ENCODE measurements at regions not wholly inside any gene's neighbourhood (a gene's known extent, or its start where the extent isn't known, plus 50 kb on each side); places are given as distances from the start of the nearest gene placed in this dataset.
"Not testable (repeated sequence)": the region's sequence is repeated elsewhere in the genome, so short reads cannot be mapped to it uniquely, and the experiment has no call there.

DNA sequence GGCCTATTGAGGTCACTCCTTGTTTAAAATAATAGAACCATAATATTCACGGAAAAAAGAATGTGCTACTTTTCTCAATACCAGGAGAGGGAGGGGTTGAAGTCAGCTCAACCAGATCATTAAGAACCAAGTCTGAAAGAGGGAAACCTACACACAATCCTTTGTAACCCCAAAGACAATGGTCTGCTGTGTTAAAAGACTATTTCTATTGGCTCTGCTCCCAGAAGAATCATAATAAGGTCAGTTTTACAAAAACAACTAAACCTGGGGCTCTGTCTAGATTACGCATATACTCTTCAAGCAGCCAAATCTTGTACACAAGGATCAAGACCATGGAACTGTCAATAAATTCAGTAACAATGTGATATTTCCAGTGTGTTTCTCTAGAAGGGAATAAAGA, 177.2 kb upstream of the CRIM1 start:
- DNase-seq (ENCODE audit: insufficient read length) (no peak), FAIRE-seq (no peak)
- TF ChIP-seq POLR2A (IDR thresholded peaks at IDR 0.05; ENCODE audit: low read depth, low read length): no peak

DNA sequence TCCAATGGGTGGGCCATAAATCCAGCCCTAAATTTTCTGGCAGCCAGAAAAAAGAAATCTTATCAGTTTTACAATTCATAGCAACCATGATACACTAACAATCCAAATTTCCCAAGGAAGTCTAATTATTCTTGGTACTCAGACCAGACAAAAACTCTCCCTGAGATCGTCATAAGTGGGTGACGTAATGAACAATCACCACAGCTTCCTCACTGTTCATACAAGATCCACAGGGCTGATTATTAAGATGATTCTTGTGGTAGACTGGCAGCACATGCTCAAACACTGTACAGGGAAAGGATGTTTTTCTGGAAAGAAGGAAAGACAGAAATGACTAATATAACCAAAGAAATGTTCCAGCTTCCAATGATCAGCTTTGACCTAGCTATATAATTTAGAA, 178.3 kb upstream of the CRIM1 start:
- FAIRE-seq (no peak), DNase-seq (ENCODE audit: insufficient read length) (no peak)
- TF ChIP-seq POLR2A (IDR thresholded peaks at IDR 0.05; ENCODE audit: low read depth, low read length) (no peak), POLR2AphosphoS5 (IDR thresholded peaks at IDR 0.05; ENCODE audit: low read depth, low read length) (no peak), TAF1 (IDR thresholded peaks at IDR 0.05; ENCODE audit: borderline replicate concordance, low read depth, low read length) (no peak)

DNA sequence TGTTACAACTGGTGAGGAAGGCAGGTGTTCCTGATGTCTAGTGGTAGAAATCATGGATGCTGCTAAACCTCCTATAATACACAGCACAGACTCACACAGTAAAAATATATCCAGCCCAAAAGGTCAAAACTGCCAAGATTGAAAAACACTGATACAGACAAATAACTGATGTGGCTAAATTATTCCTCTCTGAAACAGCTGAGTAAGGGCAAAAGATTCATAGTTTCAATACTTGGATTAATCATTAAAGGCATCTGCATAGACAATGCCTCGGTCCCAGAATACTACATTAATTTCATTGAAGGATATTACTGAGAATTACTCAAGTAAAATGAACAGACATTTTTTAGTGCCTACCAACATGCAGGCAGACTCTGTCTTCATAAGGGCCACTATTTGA, 180.7 kb upstream of the CRIM1 start:
- TF ChIP-seq TAF1 (IDR thresholded peaks at IDR 0.05; ENCODE audit: borderline replicate concordance, low read depth, low read length): no peak
- TF ChIP-seq POLR2A (IDR thresholded peaks at IDR 0.05; ENCODE audit: low read depth, low read length): no peak
- no peak for TF ChIP-seq POLR2AphosphoS5 (IDR thresholded peaks at IDR 0.05; ENCODE audit: low read depth, low read length)
- DNase-seq (ENCODE audit: insufficient read length) (no peak), FAIRE-seq (no peak)

DNA sequence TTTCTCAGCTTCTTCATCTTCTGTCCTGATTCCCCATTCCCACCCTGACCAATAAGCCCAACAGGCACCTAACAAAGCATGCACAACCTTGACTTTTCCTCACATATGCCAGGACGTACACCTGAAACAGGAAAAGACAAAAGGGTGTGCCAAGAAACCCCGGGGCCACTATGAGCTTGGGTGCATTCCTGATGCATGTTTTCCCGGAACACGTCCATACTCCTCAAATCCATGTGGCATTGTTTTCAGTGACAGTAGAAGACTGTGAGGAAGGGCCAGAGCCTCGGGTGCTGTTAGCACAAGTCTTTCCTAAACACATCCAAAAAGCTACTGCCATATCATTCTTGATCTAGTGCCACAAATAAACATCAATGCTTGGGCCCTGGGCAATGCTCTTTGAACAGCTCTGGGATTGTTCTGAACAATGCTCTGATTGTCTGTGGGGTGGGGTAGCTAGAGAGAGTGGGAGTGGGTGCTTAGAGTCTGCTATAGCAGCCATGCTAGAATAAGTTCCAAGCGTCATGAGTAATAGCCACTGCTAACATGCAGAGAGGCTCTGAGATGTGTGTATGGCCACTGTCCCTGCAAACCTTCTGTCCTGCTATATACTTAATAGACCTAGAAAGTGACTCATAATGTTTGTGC, 181.7 kb upstream of the CRIM1 start:
- FAIRE-seq (no peak), DNase-seq (ENCODE audit: insufficient read length) (no peak)
- TF ChIP-seq POLR2A (IDR thresholded peaks at IDR 0.05; ENCODE audit: low read depth, low read length) (no peak), TAF1 (IDR thresholded peaks at IDR 0.05; ENCODE audit: borderline replicate concordance, low read depth, low read length) (no peak), POLR2AphosphoS5 (IDR thresholded peaks at IDR 0.05; ENCODE audit: low read depth, low read length) (no peak)

DNA sequence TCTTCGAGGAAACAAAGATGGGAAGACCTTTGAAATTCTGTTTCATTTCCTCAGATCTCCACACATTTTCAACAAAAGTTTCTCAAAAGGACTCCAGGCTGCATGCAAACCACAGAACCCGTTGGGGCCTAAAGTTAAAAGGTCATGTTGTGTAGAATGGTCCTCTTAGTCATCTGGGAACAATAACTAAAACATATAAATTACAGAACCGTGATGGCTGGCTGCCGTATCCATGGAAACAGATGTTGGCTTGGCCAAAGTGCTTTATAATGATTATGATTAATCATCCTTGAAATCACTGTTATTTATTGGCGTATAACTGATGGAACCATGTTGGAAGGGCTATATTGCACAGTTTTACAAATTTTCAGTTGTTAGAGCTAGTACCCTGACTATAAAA, 182.8 kb upstream of the CRIM1 start:
- DNase-seq (ENCODE audit: insufficient read length) (no peak), FAIRE-seq (no peak)
- TF ChIP-seq POLR2AphosphoS5 (IDR thresholded peaks at IDR 0.05; ENCODE audit: low read depth, low read length) (no peak), POLR2A (IDR thresholded peaks at IDR 0.05; ENCODE audit: low read depth, low read length) (no peak), TAF1 (IDR thresholded peaks at IDR 0.05; ENCODE audit: borderline replicate concordance, low read depth, low read length) (no peak)

DNA sequence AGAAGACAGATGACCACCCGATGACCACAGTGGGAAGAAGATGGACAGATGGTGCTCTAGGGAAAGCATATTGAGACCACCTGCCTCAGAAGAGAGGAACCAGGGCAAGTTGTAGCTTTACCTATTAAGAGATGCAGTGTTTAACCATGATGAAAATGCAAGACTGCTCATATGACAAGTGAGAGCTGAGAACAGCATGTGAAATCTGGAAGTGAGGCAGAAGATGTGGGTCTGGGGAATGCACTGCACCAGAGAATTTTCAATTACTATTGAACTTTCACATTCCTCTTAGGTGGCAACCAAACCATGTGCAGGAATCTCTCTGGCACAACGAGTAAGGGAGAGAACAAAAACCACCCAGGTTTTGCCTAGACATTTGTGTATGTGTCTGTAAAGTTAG, 184.8 kb upstream of the CRIM1 start:
- TF ChIP-seq TAF1 (IDR thresholded peaks at IDR 0.05; ENCODE audit: borderline replicate concordance, low read depth, low read length) (no peak), POLR2AphosphoS5 (IDR thresholded peaks at IDR 0.05; ENCODE audit: low read depth, low read length) (no peak), POLR2A (IDR thresholded peaks at IDR 0.05; ENCODE audit: low read depth, low read length) (no peak)
- no peak for FAIRE-seq
- DNase-seq (ENCODE audit: insufficient read length): no peak

DNA sequence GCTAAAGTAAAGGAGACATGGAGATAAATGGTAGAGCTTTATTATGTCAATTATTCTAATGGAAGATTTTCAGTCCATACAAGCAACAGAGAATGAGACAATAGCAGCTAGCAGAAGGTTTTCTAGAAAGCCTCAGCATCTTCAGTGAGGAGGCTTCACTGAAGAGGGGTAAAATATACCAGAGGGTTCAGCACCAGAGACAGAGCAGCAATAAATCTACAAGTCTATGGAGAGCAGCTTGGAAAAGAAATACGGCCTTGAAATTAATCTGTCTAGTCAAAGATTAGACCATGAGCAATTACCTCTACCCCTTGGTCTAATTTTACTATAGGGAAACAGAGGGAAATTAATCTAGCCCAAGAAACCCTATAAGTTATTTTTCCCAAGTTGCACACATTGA, 185.7 kb upstream of the CRIM1 start:
- FAIRE-seq (no peak), DNase-seq (ENCODE audit: insufficient read length) (no peak)
- no peak for TF ChIP-seq POLR2AphosphoS5 (IDR thresholded peaks at IDR 0.05; ENCODE audit: low read depth, low read length)

DNA sequence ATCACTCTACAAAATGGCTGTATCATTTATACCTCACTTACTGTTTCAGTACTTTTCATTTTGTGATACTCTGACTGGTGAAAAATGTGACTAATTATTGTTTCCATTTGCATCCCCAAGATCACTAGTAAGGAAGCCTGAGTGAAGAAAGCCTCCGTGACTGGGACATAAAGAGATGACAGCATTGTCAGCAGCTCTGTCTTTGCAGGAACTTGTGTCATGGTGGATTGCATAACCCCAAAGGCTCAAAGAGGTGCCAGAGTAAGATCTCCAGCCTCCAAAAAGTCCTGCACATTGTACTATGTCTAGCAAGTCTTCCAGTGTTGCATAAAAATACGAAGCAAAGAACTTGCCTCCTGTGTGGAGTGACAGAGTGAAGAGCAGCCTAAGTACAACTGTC, 187.5 kb upstream of the CRIM1 start:
- FAIRE-seq (no peak), DNase-seq (ENCODE audit: insufficient read length) (no peak)
- no peak for TF ChIP-seq POLR2A (IDR thresholded peaks at IDR 0.05; ENCODE audit: low read depth, low read length)
- TF ChIP-seq TAF1 (IDR thresholded peaks at IDR 0.05; ENCODE audit: borderline replicate concordance, low read depth, low read length): no peak
- no peak for TF ChIP-seq POLR2AphosphoS5 (IDR thresholded peaks at IDR 0.05; ENCODE audit: low read depth, low read length)

DNA sequence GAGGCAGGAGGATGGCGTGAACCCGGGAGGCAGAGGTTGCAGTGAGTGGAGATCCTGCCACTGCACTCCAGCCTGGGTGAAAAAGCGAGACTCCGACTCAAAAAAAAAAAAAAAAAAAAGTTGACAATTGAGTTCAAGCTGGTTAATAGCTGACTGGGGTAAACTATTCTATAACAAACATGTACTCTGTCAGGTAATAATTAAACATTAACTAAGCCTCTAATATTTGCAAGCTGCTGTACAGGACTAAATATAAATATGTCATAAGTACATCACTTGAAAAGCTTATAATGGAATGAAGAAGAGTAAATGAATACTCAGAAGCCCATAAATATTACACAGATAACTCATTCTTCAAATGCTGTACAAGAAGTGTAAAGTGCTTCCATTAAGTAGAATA, 190.4 kb upstream of the CRIM1 start:
- FAIRE-seq: no peak
- no peak for DNase-seq (ENCODE audit: insufficient read length)
- TF ChIP-seq POLR2AphosphoS5 (IDR thresholded peaks at IDR 0.05; ENCODE audit: low read depth, low read length) (no peak), POLR2A (IDR thresholded peaks at IDR 0.05; ENCODE audit: low read depth, low read length) (no peak), TAF1 (IDR thresholded peaks at IDR 0.05; ENCODE audit: borderline replicate concordance, low read depth, low read length) (no peak)

DNA sequence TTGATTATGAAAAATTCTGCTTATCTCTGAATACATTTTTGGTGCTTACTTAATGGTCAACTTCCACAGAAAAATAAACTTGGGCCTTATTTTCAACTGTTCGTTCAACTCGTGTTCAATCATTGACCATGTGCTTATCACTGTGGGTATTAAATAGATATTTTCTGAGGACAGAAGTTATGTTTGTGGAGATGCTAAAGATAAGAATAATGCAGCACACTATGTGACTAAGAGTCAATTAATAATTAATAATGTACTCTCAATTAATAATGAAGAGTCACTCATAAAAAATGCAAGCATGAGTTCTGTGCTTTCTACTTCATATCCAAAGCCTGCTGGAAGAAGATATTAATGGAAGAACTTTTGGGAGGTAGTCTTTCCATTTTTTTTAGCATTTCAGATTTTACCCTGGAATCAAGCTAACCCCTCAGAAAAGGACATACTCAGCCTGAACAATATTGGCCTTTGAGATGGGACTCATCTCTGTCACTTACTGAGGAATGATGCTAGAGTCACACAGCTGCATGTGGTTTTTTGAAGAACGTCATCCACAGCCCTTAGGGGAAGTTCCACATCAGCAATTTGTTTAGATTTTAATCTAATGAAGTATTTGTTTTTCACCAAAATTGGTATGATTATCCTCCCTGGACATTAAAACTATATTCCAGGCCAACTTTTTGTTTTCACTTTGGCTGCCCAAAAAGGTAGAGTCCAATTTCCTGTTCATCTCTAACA, 191.9 kb upstream of the CRIM1 start:
- FAIRE-seq (no peak), DNase-seq (ENCODE audit: insufficient read length) (no peak)
- TF ChIP-seq TAF1 (IDR thresholded peaks at IDR 0.05; ENCODE audit: borderline replicate concordance, low read depth, low read length) (no peak), POLR2AphosphoS5 (IDR thresholded peaks at IDR 0.05; ENCODE audit: low read depth, low read length) (no peak)

DNA sequence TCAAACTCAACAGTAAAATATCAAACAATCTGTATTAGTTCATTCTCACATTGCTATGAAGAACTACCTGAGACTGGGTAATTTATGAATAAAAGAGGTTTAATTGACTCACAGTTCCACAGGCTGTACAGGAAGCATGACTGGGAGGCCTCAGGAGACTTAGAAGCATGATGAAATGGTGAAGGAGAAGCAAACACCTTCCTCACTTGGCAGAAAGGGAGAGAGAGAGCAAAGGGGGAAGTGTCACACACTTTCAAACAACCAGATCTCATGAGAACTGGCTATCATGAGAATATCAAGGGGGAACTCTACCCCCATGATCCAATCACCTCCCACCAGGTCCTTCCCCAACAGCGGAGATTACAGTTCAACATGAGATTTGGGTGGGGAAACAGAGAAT, 198.5 kb upstream of the CRIM1 start:
- not testable (repeated sequence) for FAIRE-seq

DNA sequence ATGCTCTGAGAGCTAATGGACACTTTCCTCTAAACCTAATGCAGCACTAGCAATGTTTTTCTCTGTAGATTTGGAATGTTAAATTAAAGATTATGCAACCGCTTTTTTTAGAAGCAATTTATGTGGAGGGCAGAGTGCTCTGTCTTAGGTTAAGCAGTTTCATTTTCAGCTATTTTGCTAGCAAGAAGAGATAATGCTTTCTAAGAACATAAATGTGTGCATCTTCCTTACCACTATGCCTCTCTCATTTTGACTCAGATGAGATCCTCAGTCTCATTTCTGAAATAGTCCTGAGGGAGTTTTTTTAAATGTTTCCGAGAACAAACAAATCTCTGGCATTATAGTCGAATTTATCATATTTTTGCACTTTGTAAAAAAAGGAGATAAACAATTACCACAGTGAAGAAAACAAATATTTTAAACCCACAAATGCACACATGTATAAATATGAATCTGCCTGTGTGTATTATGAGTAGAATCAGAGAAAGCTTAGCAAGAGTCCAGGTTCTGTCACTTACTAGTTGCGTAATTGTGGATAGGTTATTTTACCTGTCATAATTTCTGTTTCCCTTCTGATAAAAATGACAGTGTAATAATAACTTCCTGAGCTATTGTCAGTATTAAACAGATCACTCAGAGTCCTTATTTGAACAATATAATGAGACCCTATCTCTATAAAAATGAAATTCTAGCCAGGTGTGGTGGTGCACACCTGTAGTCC, 207.7 kb upstream of the CRIM1 start:
- TF ChIP-seq POLR2AphosphoS5 (IDR thresholded peaks at IDR 0.05; ENCODE audit: low read depth, low read length) (no peak), POLR2A (IDR thresholded peaks at IDR 0.05; ENCODE audit: low read depth, low read length) (no peak), TAF1 (IDR thresholded peaks at IDR 0.05; ENCODE audit: borderline replicate concordance, low read depth, low read length) (no peak)
- DNase-seq (ENCODE audit: insufficient read length): no peak
- FAIRE-seq: no peak

More for the DNA sequence above, 198.5 kb upstream of the CRIM1 start:
- not testable (repeated sequence) for DNase-seq (ENCODE audit: insufficient read length)
